GM18498 (cell line): ENCODE measurements at regions not wholly inside any gene's neighbourhood (a gene's known extent, or its start where the extent isn't known, plus 50 kb on each side); places are given as distances from the start of the nearest gene placed in this dataset.

Source experiments
- ATAC-seq: cut with Tn5 transposase; IDR thresholded peaks from one replicate; pipeline ENCODE4 v1.9.1; 2021; ENCODE audit warnings: mild to moderate bottlenecking, moderate library complexity; ENCODE audit not compliant: unreplicated experiment

DNA sequence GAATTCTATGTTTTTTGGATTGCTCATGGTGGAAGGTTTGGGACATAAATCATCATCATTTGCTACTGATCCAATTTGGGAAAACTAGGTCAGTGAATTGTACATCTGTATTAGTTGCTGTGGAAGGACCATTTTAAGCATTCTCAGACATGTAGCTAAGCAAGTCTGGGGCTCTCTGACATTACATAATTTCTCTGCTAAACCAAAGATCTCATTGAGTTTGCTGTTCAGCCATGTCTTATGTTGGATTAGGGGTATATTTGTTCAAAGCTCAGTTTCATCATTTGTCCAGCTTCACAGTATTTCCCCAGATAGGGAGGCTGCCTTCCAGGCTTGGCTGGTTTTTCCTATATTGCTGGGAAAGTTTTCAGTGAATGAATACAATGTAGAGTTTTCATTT is 399.7 kb downstream of the MTX2 start:
- ATAC-seq = no peak

DNA sequence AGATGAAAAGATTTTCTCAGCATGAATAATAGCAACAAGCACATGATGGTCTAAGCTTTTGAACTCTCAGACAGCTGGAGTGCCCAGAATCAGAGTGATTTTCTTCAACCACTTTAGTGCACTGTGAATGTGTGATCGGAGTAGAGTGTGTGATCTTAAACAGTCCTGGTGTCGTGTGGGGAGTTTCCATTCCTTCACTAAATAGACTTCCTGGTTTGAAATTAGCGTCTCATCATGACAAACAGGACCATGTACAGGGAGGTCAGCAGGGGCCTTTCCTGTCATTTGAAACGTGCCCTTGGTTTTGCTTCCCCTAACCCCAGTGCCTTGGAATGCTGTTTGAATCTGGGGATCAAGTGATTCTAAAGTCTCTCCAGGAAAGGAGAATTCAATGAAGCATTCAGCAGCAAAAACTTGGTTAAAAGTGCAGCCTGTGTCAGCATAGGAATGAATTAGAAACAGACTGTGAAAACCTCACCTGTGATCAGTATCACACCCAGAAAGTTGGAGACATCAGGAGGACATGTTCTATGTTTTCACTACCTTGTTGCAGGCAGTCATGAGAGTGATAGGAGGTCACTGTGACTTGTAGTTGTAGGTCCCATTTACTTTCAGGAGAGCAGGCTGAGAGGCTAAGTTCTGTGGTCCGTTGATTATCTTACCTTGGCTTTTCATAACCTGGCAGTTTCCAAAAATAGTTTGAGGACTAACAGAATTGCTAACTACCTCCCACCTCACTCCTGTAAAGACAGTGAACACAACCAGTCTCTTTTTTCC is 400.3 kb downstream of the MTX2 start:
- no peak for ATAC-seq

DNA sequence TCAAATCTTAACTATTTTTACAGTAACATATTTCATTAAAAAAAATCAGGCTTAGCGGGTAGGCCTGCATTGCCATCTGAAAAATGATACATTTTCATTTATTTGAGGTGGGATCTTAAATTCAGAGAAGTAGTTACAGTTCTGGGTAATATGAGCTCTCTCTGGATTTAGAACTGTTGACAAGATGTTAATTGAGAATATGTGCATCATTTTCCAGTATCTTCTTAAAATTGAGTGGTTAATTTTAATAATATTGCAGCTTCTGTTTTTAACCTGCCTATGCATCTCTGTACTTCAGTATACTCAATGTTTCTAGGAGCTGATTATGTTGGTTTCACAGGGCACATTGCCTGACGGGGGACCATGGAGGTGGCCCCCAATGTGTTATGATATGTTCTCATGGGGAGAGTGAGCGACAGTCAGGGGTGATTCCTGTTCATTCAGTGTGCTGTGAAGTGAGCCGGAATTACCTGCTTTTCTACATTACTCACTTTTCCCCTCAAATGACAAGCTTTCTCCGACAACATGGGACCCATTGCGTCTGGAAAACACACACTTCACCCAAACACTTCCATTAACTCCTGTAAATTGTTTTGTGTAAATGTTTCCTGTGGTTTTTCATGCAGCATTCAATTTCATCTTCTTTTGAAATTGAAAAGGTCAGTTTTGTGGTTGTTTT is 406.2 kb downstream of the MTX2 start:
- no peak for ATAC-seq

- ATAC-seq = no peak
These were observed 408.6 kb downstream of the MTX2 start for GRCh38 chr2:176677746-176678265.

GRCh38 chr2:176678571-176678970 is 409.3 kb downstream of the MTX2 start:
- no peak for ATAC-seq

DNA sequence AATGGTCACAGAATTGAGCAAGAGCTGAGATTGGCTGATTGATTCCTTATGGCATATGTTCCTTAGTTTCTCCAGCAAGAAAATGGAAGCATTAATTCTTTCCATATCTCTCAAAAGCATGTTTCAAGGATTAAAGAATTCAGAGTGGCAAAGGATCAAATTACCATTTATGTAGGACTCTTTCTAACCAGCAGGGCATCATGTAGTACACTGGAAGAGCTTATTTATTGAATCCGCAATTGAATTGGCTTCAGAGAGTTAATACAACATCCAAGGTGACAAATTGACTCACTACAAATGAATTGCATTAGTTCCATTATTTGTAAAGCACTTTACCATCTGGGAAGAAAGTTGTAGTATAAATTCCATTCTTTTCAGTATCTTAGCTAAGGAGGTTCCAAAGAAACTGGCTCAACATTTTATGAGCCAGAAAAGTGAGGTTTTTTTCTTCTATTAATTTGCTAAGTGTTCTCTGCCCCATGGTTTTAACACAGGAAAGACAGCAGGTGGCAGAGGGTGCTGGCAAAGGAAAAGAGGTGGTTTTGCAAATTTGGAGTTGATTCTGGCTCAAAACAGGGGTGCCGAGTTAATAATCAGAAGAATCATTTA is 409.9 kb downstream of the MTX2 start:
- no peak for ATAC-seq

DNA sequence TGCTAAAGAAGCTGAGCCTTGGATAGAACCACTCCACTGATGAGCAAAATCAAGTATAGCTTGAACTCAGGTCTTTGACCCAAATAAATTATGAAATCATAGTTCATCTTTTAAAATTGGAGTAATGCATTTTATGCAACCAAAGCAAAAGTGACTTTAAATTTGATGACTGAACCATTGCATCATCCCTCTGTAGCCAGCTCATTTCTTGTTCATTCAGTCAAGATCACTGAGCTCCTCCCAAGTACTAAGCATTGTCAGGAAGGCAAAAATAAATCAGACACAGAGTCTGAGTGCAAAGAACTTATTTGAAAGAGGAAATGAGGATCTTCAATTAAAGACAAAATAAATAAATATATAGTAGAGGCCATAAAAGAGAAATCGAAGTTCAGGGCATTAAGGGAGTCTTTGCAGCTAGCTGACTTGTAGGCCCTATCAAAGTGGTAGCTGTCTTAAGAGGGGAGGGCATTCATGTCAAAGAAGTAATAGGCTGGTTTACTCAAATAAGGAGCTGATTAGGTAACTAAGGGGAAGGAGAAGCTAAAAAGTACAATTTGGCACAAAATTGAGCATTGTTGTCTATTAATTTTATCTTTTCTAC is 411.8 kb downstream of the MTX2 start:
- ATAC-seq = no peak

GRCh38 chr2:176681584-176682115 is 412.4 kb downstream of the MTX2 start:
- no peak for ATAC-seq

DNA sequence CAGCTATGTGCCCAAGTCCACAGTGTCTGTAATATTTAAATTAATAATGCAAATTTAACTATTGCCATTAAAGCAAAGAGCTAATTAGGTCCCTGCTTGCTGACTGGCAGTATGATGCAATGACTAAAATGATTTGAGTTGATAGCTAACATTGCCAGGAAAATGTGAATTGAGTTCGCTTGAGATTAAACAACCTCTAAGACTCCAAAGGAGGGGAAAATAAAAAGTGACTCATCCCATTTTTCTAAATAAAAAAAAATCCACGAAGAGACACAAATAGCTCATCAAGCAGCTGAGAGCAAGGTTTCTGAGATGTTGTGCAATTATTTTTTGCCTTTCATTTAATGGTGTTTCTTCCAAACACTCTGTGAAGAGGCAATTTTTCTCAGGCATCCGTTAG is 413.0 kb downstream of the MTX2 start:
- no peak for ATAC-seq

- ATAC-seq = no peak
These were observed 414.4 kb downstream of the MTX2 start for GRCh38 chr2:176683618-176684111.

DNA sequence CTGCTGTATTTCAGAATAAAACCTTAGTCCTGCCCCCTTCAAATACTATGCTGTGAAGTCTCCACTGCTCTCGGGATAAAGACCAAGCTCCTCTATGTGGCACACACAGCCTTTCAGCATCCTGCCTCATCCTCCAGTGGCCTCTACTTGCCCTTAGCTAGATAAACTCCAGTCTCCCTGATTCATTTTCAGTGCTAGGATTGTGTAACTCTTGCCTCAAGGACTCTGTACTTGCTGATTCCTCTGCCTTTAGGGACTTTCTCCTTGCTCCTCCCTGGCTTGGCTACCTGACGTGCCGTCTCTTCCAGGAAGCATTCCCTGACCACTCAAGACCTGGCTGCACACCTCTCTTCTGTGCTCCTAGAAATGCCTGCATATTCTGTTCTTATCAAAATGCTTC is 416.7 kb downstream of the MTX2 start:
- no peak for ATAC-seq

- ATAC-seq = no peak
These were observed 417.1 kb downstream of the MTX2 start for GRCh38 chr2:176686328-176686727.

DNA sequence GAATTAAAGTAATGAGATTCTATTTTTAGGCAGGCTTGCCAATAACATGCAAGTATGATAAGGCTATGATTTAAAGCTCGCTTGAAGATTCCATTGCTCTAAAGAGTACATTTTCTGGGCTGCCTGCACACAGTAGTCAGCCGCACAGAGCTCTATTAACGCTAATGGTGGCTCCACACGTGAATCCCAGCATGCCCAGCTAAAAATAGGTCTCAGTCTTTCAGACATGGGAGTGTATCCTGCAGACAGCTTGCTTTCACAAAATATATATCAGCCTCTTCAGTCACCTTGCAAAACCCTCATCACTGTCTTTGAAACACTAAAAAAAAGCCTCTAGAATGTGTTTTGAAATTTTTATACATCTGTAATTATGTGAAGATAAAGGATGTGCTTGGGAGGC is 418.1 kb downstream of the MTX2 start:
- ATAC-seq = no peak

GRCh38 chr2:176687944-176688343 is 418.7 kb downstream of the MTX2 start:
- no peak for ATAC-seq

GRCh38 chr2:176689711-176690110 is 420.5 kb downstream of the MTX2 start:
- no peak for ATAC-seq

GRCh38 chr2:176691471-176691870 is 422.2 kb downstream of the MTX2 start:
- ATAC-seq = no peak

- no peak for ATAC-seq
These were observed 423.3 kb downstream of the MTX2 start for GRCh38 chr2:176692533-176692932.

DNA sequence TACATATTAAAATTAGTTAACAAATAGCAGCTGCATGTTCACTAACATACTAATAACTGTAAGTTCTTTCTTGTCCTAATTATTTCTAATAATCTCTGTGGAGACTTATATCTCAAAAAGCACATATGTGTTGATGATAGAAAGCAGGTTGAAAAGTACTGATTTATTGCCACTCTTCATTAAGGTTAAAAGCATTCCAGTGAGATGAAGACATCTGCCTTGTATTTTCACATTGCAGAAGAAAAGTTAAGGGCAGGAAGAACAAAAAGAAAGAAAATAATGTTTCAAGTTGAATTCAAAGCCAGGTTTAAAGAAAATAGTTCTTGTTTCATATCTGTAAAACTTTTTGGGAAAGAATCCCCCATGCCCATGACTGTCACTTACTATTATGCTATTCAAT is 429.9 kb downstream of the MTX2 start:
- no peak for ATAC-seq

GRCh38 chr2:176699644-176700043 is 430.4 kb downstream of the MTX2 start:
- no peak for ATAC-seq

GRCh38 chr2:176702131-176702530 is 432.9 kb downstream of the MTX2 start:
- ATAC-seq = no peak

DNA sequence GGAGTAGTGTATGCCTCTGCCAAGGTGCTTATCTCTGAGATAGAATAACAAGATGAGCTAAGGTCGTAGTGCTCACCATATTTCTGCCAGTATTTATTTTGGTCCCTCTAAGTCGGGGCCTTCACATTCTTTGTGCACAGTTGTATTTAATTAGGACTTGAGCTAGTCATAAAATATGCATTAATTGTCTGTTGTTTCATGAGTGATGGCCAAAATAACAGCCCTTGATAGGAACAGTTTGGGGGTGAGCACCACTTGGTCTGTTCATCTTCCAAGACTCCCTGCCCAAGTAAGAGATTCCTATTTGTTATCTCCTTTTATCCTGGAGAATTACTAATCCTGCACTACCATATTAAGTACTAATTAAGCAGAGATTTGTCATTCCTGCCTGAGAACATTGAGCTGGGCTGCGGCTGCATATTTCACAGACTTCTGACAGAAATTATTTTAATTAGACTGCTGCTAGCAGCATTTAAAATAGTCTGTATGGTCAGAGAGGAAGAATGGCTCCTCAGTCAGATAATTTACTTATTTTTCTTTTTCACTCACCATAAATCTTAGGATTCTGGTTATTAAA is 435.1 kb downstream of the MTX2 start:
- no peak for ATAC-seq
